H9 (cell line): ENCODE measurements at regions not wholly inside any gene's neighbourhood (a gene's known extent, or its start where the extent isn't known, plus 50 kb on each side); places are given as distances from the start of the nearest gene placed in this dataset.

ENCODE experiments used
- DNase-seq: peaks from one replicate; pipeline ENCODE4 v3.0.0-alpha.2; 2017
- H2AFZ ChIP-seq: one replicate; pipeline ENCODE4 v1.6.1; 2013; ENCODE audit warnings: mild to moderate bottlenecking, low read length, control low read depth, moderate library complexity
- H2AK5ac ChIP-seq: 2 replicates; pipeline ENCODE4 v1.6.1; 2013; ENCODE audit warnings: low read length, control low read depth, mixed read lengths; ENCODE audit not compliant: insufficient read length
- H2BK120ac ChIP-seq: one replicate; pipeline ENCODE4 v1.6.1; 2013; ENCODE audit warnings: low read depth, mild to moderate bottlenecking, low read length, control low read depth, inconsistent platforms; ENCODE audit not compliant: poor library complexity, severe bottlenecking
- H2BK12ac ChIP-seq: 2 replicates; pipeline ENCODE4 v1.6.1; 2013; ENCODE audit warnings: low read length, control low read depth, mixed read lengths, low read depth; ENCODE audit not compliant: insufficient read length
- H2BK15ac ChIP-seq: 2 replicates; pipeline ENCODE4 v1.6.1; 2013; ENCODE audit warnings: low read depth, low read length, control low read depth
- H2BK20ac ChIP-seq: one replicate; pipeline ENCODE4 v1.6.1; 2013; ENCODE audit warnings: low read depth, mild to moderate bottlenecking, low read length, control low read depth, inconsistent platforms; ENCODE audit not compliant: poor library complexity, severe bottlenecking
- H2BK5ac ChIP-seq: 2 replicates; pipeline ENCODE4 v1.6.1; 2013; ENCODE audit warnings: low read length, control low read depth, mixed read lengths; ENCODE audit not compliant: insufficient read length
- H3K14ac ChIP-seq: 2 replicates; pipeline ENCODE4 v1.6.1; 2013; ENCODE audit warnings: low read length, control low read depth; ENCODE audit not compliant: insufficient read depth
- H3K18ac ChIP-seq: 2 replicates; pipeline ENCODE4 v1.6.1; 2013; ENCODE audit warnings: low read depth, mild to moderate bottlenecking, mixed read lengths, low read length, control low read depth; ENCODE audit not compliant: insufficient read length
- H3K23ac ChIP-seq: 2 replicates; pipeline ENCODE4 v1.6.1; 2013; ENCODE audit warnings: low read length, control low read depth, mixed read lengths, low read depth; ENCODE audit not compliant: insufficient read length
- H3K23me2 ChIP-seq: 2 replicates; pipeline ENCODE4 v1.6.1; 2013; ENCODE audit warnings: low read depth, mild to moderate bottlenecking, mixed read lengths, low read length, control low read depth; ENCODE audit not compliant: insufficient read length, poor library complexity, severe bottlenecking
- H3K27ac ChIP-seq: 2 replicates; pipeline ENCODE4 v1.5.1; 2013; ENCODE audit warnings: low read length, control low read depth, mixed read lengths, low read depth; ENCODE audit not compliant: insufficient read length
- H3K27me3 ChIP-seq: 2 replicates; pipeline ENCODE4 v1.6.1; 2013; ENCODE audit warnings: low read length, control low read depth, inconsistent platforms; ENCODE audit not compliant: insufficient read depth
- H3K4ac ChIP-seq: 2 replicates; pipeline ENCODE4 v1.6.1; 2013; ENCODE audit warnings: low read depth, mild to moderate bottlenecking, control low read depth, inconsistent platforms, low read length, moderate library complexity
- H3K4me1 ChIP-seq: 2 replicates; pipeline ENCODE4 v1.6.1; 2013; ENCODE audit warnings: low read length, control low read depth, inconsistent platforms; ENCODE audit not compliant: insufficient read depth
- H3K4me2 ChIP-seq: 2 replicates; pipeline ENCODE4 v1.6.1; 2013; ENCODE audit warnings: low read length, control low read depth, mixed read lengths; ENCODE audit not compliant: insufficient read length, insufficient read depth
- H3K56ac ChIP-seq: 2 replicates; pipeline ENCODE4 v1.6.1; 2013; ENCODE audit warnings: low read depth, mild to moderate bottlenecking, mixed read lengths, low read length, control low read depth; ENCODE audit not compliant: insufficient read length
- H3K79me1 ChIP-seq: 2 replicates; pipeline ENCODE4 v1.6.1; 2013; ENCODE audit warnings: low read depth, mild to moderate bottlenecking, moderate library complexity, low read length, control low read depth, inconsistent platforms; ENCODE audit not compliant: insufficient read depth, poor library complexity, severe bottlenecking
- H3K79me2 ChIP-seq: 2 replicates; pipeline ENCODE4 v1.6.1; 2013; ENCODE audit warnings: low read length, control low read depth, inconsistent platforms; ENCODE audit not compliant: insufficient read depth
- H3K9ac ChIP-seq: 2 replicates; pipeline ENCODE4 v1.6.1; 2013; ENCODE audit warnings: low read length, control low read depth, mixed read lengths; ENCODE audit not compliant: insufficient read length; ENCODE audit errors: extremely low read depth
- H3K9me3 ChIP-seq: one replicate; pipeline ENCODE4 v1.6.1; 2013; ENCODE audit warnings: low read depth, low read length, inconsistent platforms; ENCODE audit not compliant: control insufficient read depth
- H3T11ph ChIP-seq: one replicate; pipeline ENCODE4 v1.6.1; 2013; ENCODE audit warnings: mild to moderate bottlenecking, low read length, control low read depth, inconsistent platforms
- H4K20me1 ChIP-seq: one replicate; pipeline ENCODE4 v1.6.1; 2013; ENCODE audit not compliant: control insufficient read depth, insufficient read length, insufficient read depth
- H4K5ac ChIP-seq: 2 replicates; pipeline ENCODE4 v1.6.1; 2013; ENCODE audit warnings: low read depth, mild to moderate bottlenecking, mixed read lengths, low read length, control low read depth; ENCODE audit not compliant: insufficient read length
- H4K8ac ChIP-seq: replicated peaks from 2 replicates; pipeline ENCODE4 v1.6.1; 2013; ENCODE audit warnings: low read length, control low read depth, mixed read lengths, low read depth; ENCODE audit not compliant: insufficient read length
- H4K91ac ChIP-seq: 2 replicates; pipeline ENCODE4 v1.6.1; 2013; ENCODE audit warnings: low read depth, mild to moderate bottlenecking, moderate library complexity, mixed read lengths, low read length, control low read depth; ENCODE audit not compliant: insufficient read length
- H3K27ac Mint-ChIP-seq, 3 experiments: 2 replicates in 2 of 3; 3 replicates in 1 of 3; pipeline ENCODE4 v1.8.0; 2020 to 2021; ENCODE audit warnings: mixed read lengths in 3 of 3, mild to moderate bottlenecking in 1 of 3, moderate library complexity in 1 of 3
- H3K27me3 Mint-ChIP-seq: 2 replicates; pipeline ENCODE4 v1.8.0; 2021; ENCODE audit warnings: low read depth, mild to moderate bottlenecking, moderate library complexity, mixed read lengths
- H3K36me3 Mint-ChIP-seq, 3 experiments: 2 replicates in 2 of 3; 3 replicates in 1 of 3; pipeline ENCODE4 v1.8.0; 2020 to 2021; ENCODE audit warnings: low read depth in 3 of 3, mixed read lengths in 3 of 3; ENCODE audit not compliant: insufficient read depth in 1 of 3
- H3K4me1 Mint-ChIP-seq, 2 experiments: 2 replicates each; pipeline ENCODE4 v1.8.0; 2020; ENCODE audit warnings: mixed read lengths in 2 of 2
- H3K4me3 Mint-ChIP-seq, 2 experiments: 2 replicates in 1 of 2; 3 replicates in 1 of 2; pipeline ENCODE4 v1.8.0; 2020 to 2021; ENCODE audit warnings: mild to moderate bottlenecking in 2 of 2, mixed read lengths in 2 of 2, moderate library complexity in 1 of 2
- H3K9me3 Mint-ChIP-seq, 2 experiments: 2 replicates in 1 of 2; 3 replicates in 1 of 2; pipeline ENCODE4 v1.8.0; 2020; ENCODE audit warnings: mild to moderate bottlenecking in 2 of 2, mixed read lengths in 2 of 2, moderate library complexity in 1 of 2
- CTCF ChIP-seq: fragments of 200-600 bp; sonication (generic); conservative IDR thresholded peaks from 3 replicates; pipeline ENCODE4 v1.8.0; 2021; ENCODE audit warnings: antibody characterized with exemption, mild to moderate bottlenecking

DNA sequence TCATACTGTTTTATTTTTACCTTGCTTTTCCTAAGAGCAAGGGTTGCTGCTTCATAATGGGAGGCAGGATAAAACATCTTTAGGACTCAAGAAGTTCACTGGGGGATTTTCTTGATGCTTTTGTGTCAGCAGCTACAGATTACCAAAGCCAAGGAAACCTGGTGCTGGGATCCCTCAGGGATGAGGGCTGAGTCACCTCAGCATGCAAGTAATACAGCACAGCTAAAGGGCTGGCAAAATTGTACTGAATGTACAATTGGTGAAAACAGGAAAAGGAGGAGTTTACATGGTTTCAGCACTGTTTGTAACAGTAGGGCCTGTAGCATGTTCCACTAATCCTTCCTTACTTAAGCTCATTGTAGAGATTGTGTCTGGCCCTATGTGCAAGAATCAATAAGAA is 1056.8 kb downstream of the SORCS1 start:
- H4K5ac ChIP-seq = no peak overlapping the region
- H4K91ac ChIP-seq = no peak overlapping the region
- H3T11ph ChIP-seq = no peak overlapping the region
- no peaks in the 10 kb centered on the region for H3K79me1 ChIP-seq
- no peak for DNase-seq
- no peak overlapping the region for H2BK5ac ChIP-seq
- no peak overlapping the region for H4K8ac ChIP-seq
- no peaks in the 10 kb centered on the region for H3K9me3 ChIP-seq
- no peak overlapping the region for H3K4me3 Mint-ChIP-seq
- no peaks in the 10 kb centered on the region for H3K27me3 ChIP-seq
- H2BK12ac ChIP-seq = no peak overlapping the region
- no peak overlapping the region for H3K4me2 ChIP-seq
- H3K27ac Mint-ChIP-seq = no peak overlapping the region
- no peaks in the 10 kb centered on the region for H3K36me3 Mint-ChIP-seq
- H3K79me2 ChIP-seq = no peaks in the 10 kb centered on the region
- H3K4me1 ChIP-seq = no peaks in the 10 kb centered on the region
- H3K56ac ChIP-seq = no peak overlapping the region
- H3K27ac ChIP-seq = no peak overlapping the region
- no peak overlapping the region for H3K23ac ChIP-seq
- H2AFZ ChIP-seq = no peak overlapping the region
- no peak overlapping the region for H3K4ac ChIP-seq
- H3K4me1 Mint-ChIP-seq = no peaks in the 10 kb centered on the region; a peak in 1 of 4 replicates
- no peak overlapping the region for H3K14ac ChIP-seq
- no peaks in the 10 kb centered on the region for H3K23me2 ChIP-seq
- no peak overlapping the region for H2BK15ac ChIP-seq
- no peaks in the 10 kb centered on the region for H3K9me3 Mint-ChIP-seq
- no peak overlapping the region for H2BK20ac ChIP-seq
- H4K20me1 ChIP-seq = no peaks in the 10 kb centered on the region
- no peak overlapping the region for H3K9ac ChIP-seq
- H3K18ac ChIP-seq = no peak overlapping the region
- H2AK5ac ChIP-seq = no peak overlapping the region
- no peaks in the 10 kb centered on the region for H3K27me3 Mint-ChIP-seq
- no peak for TF ChIP-seq CTCF
- no peak overlapping the region for H2BK120ac ChIP-seq
